Progenitor cell of endocrine pancreas (in vitro differentiated cells): ENCODE measurements at regions not wholly inside any gene's neighbourhood (a gene's known extent, or its start where the extent isn't known, plus 50 kb on each side); places are given as distances from the start of the nearest gene placed in this dataset.

ENCODE experiments used
- DNase-seq: peaks from one replicate; pipeline ENCODE4 v3.0.0; 2021; ENCODE audit warnings: low spot score; ENCODE audit not compliant: unreplicated experiment
- H3K27ac Mint-ChIP-seq: 2 replicates; pipeline ENCODE4 v1.8.0; 2021; ENCODE audit warnings: mild to moderate bottlenecking, moderate library complexity, mixed read lengths
- H3K27me3 Mint-ChIP-seq: 2 replicates; pipeline ENCODE4 v1.8.0; 2021; ENCODE audit warnings: mixed read lengths
- H3K36me3 Mint-ChIP-seq: 2 replicates; pipeline ENCODE4 v1.8.0; 2022; ENCODE audit warnings: mixed read lengths; ENCODE audit not compliant: insufficient read depth
- H3K4me1 Mint-ChIP-seq: 2 replicates; pipeline ENCODE4 v1.8.0; 2021; ENCODE audit warnings: low read depth, mixed read lengths
- H3K4me3 Mint-ChIP-seq: 2 replicates; pipeline ENCODE4 v1.8.0; 2021; ENCODE audit warnings: low read depth, mild to moderate bottlenecking, moderate library complexity, mixed read lengths
- H3K9me3 Mint-ChIP-seq: 2 replicates; pipeline ENCODE4 v1.8.0; 2021; ENCODE audit warnings: low read depth, mixed read lengths
- TF ChIP-seq, protein P1 (sequence below): fragments of 200-600 bp; sonication (generic); IDR thresholded peaks from one replicate; pipeline ENCODE4 v1.5.0; 2021; ENCODE audit warnings: antibody characterized with exemption, mild to moderate bottlenecking; ENCODE audit not compliant: unreplicated experiment

GRCh38 chr3:148219999-148220398 lies 477.7 kb upstream of the AGTR1 start:
- no peak overlapping the region for H3K27ac Mint-ChIP-seq
- H3K4me1 Mint-ChIP-seq, result no peaks in the 10 kb centered on the region
- TF ChIP-seq, protein P1, sequence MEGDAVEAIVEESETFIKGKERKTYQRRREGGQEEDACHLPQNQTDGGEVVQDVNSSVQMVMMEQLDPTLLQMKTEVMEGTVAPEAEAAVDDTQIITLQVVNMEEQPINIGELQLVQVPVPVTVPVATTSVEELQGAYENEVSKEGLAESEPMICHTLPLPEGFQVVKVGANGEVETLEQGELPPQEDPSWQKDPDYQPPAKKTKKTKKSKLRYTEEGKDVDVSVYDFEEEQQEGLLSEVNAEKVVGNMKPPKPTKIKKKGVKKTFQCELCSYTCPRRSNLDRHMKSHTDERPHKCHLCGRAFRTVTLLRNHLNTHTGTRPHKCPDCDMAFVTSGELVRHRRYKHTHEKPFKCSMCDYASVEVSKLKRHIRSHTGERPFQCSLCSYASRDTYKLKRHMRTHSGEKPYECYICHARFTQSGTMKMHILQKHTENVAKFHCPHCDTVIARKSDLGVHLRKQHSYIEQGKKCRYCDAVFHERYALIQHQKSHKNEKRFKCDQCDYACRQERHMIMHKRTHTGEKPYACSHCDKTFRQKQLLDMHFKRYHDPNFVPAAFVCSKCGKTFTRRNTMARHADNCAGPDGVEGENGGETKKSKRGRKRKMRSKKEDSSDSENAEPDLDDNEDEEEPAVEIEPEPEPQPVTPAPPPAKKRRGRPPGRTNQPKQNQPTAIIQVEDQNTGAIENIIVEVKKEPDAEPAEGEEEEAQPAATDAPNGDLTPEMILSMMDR, result no peak
- H3K27me3 Mint-ChIP-seq, result no peaks in the 10 kb centered on the region
- H3K36me3 Mint-ChIP-seq, result no peaks in the 10 kb centered on the region
- no peak overlapping the region for H3K4me3 Mint-ChIP-seq
- H3K9me3 Mint-ChIP-seq, result no peaks in the 10 kb centered on the region
- DNase-seq, result no peak

- H3K27me3 Mint-ChIP-seq, result no peaks in the 10 kb centered on the region
- no peak overlapping the region for H3K27ac Mint-ChIP-seq
- no peak overlapping the region for H3K4me3 Mint-ChIP-seq
- TF ChIP-seq, protein P1, result no peak
- H3K36me3 Mint-ChIP-seq, result no peaks in the 10 kb centered on the region
- no peaks in the 10 kb centered on the region for H3K4me1 Mint-ChIP-seq
- no peak for DNase-seq
- no peaks in the 10 kb centered on the region for H3K9me3 Mint-ChIP-seq
Measured at GRCh38 chr3:148221303-148221702, 476.4 kb upstream of the AGTR1 start.

DNA sequence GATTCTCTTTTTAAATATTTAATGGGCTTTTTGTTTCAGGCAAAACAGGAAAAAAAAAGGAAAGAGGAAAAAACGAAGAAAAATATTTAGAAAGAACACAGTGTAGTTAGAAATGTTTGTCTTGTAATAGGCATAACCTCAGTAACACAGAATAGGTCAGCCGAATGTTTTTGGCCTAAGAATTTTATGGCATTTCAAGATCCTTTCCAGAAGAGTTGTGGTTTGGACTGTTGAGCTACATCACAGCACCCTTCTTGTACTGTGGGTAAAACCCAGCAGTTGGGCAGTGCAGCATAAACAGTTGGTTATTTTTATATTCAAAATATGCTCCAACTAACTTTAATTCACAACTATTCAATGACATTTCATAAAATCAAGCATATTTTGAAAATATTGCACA lies 474.4 kb upstream of the AGTR1 start:
- TF ChIP-seq, protein P1, result no peak
- Mint-ChIP-seq H3K4me1 (no peaks in the 10 kb centered on the region), H3K27ac (no peak overlapping the region), H3K4me3 (no peak overlapping the region), H3K36me3 (no peaks in the 10 kb centered on the region), H3K9me3 (no peaks in the 10 kb centered on the region), H3K27me3 (no peaks in the 10 kb centered on the region)
- no peak for DNase-seq

DNA sequence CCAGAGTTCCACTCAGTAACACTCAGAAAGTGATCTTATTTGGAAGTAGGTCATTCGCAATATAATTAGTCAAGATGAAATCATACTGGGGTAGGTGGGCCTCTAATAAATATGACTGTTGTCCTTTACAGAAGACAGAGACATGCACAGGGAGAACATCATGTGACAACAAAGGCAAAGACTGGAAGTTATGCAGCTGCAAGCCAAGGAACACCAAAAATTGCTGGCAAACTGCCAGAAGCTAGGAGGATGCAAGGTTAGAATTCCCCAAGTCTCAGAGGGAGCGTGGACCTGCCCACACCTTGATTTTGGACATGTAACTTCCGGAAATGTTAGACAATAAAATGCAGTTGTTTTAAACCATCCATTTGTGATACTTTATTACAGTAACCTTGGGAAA lies 471.5 kb upstream of the AGTR1 start:
- TF ChIP-seq, protein P1, result no peak
- Mint-ChIP-seq H3K4me1 (peaks cover 1% of the 10 kb centered on the region), H3K27ac (no peak overlapping the region), H3K36me3 (no peaks in the 10 kb centered on the region), H3K9me3 (no peaks in the 10 kb centered on the region), H3K4me3 (no peak overlapping the region), H3K27me3 (no peaks in the 10 kb centered on the region)
- no peak for DNase-seq

DNA sequence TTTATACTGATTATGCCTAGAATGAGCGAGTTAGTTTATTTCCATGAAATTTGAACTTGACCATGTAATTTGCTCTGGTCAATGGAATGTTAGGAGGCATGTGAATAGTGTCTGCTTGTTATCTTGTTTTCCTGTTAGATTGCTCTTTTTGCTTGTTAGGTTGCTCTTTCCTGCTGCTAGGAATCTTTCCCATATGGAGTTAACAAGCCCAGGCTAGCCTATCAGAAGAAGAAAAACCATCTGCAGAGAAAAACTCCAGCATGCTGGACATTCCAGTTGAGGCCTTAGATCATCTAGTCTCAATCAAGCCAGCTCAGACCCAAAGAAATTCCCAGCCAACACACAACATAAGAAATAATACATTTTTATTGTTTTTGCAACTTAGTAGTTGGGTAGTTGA lies 470.2 kb upstream of the AGTR1 start:
- H3K27ac Mint-ChIP-seq, result no peak overlapping the region
- no peaks in the 10 kb centered on the region for H3K36me3 Mint-ChIP-seq
- no peaks in the 10 kb centered on the region for H3K9me3 Mint-ChIP-seq
- TF ChIP-seq, protein P1, result no peak
- no peaks in the 10 kb centered on the region for H3K27me3 Mint-ChIP-seq
- peaks cover 1% of the 10 kb centered on the region for H3K4me1 Mint-ChIP-seq
- DNase-seq, result no peak
- H3K4me3 Mint-ChIP-seq, result no peak overlapping the region
